DMS 273 (cell line): ENCODE measurements at regions not wholly inside any gene's neighbourhood (a gene's known extent, or its start where the extent isn't known, plus 50 kb on each side); places are given as distances from the start of the nearest gene placed in this dataset.
"Not testable (repeated sequence)": the region's sequence is repeated elsewhere in the genome, so short reads cannot be mapped to it uniquely, and the experiment has no call there.

Experiments
- DNase-seq: peaks from one replicate; lab custom pipeline; 2025; ENCODE audit not compliant: unreplicated experiment; lab: John Stamatoyannopoulos, UW

DNA sequence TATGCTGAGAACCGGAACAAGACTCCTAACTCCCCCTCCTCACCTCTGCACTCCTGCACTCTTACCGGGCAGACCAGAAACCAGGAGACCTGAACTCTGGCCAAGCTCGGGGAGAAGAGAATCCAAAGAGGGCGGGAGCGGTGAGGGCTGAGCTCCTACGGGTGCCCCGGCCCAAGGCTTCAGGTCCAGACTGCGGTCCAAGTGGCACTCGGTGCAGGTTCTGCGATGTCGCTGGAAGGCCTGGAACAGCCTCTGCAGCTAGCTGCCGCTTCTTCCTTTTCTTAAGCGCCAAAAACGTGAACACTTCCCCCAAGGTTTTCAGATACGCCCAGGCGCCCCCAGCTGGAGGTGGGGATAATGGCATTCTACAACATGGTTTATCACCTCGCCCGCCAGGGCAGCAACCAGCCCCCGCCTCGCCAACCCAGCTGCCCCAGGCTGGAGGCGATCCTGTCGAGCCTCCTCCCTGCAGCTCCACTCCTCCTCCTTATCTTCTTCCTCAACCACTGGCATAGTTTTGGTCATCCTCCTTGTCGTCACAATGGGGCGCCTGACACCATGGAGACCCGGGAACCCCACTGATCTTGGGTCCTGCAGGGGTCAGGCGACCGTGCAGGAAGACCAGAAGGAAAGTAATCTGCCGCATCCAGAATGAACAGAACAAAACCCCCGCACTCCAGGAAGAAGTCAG, 1735.9 kb downstream of the TP53TG3F start:
- DNase-seq, result peak; percentile 34

DNA sequence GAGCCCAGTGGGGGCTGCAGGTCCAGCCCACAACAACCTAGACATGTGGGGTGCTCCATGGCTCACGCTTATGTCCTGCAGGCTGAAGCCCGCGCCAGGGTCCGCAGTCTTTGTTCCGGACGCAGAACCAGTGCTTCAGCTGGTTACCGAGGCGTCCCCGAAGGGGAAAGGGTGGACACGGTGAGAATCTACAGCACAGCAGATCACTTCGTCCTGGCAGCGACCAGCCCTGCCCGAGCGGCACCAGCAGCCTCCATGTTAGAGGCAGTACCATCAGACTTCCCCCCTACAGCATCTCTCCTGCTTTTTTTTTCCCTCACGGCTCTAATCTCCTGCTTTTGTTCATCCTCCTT, 1736.4 kb downstream of the TP53TG3F start:
- DNase-seq, result no peak

DNA sequence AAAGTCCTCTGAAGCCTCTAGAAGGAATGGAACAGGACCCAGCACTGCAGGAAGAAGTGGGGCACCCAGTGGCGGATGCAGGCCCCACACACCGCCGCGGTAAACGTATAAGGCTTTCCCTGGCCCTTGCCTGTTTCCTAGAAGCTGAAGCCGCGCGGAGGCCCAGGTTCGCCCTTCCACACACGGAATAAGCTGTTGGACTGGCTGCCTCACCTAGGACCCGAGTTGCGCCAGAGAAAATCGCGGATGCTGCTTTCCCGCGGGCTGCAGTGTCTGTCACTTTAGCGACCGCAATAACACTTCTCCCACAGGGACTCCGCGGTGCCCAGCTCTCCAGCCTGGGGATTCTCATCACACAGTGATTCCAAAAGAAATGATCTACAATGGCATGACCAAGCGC, 1736.9 kb downstream of the TP53TG3F start:
- DNase-seq, result no peak

DNA sequence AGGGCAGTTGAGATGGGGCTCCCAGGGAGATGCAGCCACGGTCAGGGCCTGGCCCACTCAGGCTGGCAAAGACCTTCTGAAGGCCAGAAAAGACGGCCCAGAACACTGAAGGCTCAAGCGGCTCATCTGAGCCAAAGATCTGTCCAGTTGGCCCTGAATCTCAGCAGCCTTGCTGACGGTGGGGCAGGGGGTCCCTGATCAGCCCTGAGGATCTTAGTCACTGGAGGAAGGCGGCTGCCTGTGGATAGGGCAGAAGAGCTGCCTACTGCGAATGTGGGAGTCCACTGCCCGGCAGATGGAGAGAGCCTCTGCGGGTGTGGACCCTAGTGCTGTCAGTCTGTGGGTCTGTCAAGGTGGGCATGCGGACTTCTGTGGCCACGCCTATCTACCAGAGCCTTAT, 1738.2 kb downstream of the TP53TG3F start:
- no peak for DNase-seq

DNA sequence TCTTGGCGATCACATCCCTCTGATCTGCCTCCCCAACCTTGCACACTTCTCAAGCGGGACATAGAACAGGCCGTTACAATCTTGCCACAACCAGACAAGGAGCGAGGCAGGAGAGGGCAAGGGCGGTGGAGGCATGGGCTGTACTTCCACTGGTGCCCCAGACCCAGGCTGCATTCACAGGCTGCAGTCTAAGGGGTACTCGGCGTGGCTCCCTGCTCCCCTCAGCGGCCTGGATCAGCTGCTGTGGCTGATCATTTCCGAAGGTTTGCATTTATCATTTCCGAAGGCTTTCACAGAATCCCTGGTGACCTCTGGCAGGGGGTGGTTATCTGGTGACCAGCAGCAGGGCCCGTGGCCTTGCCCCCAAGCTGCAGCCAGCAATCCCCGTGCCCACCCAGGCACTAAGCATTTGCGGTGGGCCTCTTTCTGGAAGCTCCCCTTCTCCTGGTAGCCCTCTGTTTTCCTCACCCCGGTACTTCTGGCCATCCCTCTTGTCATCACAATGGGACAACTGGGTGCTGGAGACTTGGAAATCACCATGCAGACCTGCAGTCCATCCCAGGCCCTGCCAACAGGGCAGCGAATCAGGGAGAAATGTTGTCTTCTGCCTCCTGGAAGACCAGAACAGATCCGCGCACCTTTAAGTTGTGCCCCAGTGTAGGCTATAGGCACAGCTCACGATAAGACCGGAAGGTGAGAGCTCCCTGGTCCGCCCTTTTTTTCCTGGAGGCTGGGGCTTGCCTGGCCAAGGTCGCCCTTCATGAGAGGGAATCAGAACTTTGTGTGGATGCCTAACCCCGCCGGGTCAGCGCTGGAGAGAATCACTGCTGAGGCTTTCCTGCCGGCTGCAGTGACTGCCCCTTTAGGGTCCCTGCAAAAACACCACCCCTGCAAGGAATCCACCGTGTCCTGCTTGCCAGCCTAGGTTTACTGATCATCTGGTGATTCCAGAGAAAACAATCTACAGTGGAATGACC, 1739.1 kb downstream of the TP53TG3F start:
- DNase-seq, result no peak

DNA sequence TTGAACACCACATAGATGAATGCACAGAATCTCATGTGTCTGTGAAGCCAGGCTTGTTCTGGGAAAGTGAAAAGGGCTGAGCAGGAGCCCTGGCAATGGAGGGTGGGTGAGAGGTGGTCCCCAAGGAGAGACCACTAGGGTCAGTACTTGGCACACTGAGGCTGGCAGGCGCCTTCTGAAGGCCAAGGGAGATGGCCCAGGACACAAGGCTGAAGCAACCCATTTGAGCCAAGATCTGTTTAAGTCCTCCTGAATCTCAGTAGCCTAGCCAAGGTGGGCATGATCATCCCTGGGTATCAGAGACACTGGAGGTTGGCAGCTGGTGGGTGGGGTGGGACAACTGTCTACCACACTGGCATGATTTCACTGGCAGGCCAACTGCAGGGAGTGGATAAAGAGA, 1741.2 kb downstream of the TP53TG3F start:
- no peak for DNase-seq

DNA sequence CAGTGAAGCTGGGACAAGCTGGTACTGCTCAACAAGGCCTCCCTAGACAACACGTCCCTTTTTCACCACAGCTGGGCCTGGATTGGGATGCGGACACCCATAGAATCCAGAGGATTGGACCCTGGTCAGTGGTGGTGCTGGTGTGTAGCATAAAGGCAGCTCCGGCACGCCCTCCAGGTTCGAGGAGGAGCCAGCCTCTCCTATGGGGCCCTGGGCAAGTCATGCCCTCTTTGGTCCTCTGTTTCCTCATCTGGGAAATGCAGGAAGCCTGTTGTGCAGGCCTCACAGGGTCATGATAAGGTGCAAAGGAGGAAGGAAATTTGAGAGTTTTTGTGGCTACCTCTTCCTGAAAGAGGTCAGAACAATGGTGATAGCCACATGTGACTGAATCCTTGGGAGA, 1741.7 kb downstream of the TP53TG3F start:
- no peak for DNase-seq

DNA sequence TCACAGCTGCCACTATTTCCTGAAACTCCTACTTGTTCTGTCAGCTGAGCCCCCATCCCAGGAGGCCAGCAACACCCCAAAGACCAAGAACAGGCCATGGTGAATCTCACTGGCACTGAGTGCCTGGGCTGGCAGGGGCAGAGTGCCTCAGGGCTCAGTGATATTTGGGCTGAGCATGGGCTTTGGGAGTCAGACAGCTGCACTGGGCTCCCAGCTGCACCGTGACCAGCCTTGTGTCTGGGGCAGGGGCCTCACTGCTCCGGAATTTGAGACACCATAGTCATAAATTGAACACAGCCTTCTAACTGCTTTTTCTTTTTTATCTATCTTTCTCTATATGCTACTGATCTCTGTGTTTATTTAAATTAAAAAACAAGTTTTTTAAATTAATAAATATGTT, 1744.2 kb downstream of the TP53TG3F start:
- DNase-seq, result no peak

DNA sequence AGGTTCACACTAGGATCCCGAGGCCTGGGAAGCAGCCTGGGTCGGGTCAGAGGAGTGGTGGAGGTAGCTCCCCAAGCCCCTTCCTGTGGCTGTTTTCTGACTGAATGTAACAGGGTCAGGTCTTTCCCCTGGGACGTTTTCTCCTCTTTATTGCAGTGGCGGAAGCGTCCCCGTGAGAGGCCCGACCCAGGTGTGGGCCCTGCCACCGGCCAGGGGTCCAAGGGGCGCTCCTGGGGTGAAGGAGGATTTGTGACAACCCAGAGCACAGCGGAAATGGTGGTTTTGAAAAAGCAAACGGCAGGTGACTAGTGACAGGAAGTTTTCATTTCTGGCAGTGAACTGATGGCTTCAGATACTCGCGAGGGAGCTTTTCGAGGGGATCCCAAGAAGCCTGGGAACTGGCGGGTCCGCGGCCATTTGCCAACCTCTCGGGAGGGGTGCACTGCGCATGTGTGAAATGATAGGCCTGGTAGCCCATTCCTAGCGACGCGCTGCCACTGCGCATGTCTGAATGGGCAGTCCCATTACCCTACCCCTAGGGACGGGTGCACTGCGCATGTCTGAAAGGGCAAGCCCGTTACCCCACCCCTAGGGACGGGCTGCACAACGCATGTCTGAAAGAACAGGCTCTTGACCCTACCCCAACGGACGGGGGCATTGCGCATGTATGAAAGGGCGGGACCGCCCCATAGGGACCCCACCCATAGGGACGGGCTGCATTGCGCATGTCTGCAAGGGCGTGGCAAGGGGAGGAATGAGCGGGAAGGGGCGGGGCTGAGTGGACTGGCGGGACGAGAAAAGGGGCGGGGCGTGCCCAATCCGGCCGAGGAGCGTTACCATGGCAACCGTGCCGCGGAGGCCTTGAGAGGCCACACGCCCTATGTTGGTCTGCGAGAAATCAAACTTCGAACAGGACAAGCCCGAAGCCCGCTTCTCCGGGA, 1747.9 kb downstream of the TP53TG3F start:
- DNase-seq, result peak; percentile 23

DNA sequence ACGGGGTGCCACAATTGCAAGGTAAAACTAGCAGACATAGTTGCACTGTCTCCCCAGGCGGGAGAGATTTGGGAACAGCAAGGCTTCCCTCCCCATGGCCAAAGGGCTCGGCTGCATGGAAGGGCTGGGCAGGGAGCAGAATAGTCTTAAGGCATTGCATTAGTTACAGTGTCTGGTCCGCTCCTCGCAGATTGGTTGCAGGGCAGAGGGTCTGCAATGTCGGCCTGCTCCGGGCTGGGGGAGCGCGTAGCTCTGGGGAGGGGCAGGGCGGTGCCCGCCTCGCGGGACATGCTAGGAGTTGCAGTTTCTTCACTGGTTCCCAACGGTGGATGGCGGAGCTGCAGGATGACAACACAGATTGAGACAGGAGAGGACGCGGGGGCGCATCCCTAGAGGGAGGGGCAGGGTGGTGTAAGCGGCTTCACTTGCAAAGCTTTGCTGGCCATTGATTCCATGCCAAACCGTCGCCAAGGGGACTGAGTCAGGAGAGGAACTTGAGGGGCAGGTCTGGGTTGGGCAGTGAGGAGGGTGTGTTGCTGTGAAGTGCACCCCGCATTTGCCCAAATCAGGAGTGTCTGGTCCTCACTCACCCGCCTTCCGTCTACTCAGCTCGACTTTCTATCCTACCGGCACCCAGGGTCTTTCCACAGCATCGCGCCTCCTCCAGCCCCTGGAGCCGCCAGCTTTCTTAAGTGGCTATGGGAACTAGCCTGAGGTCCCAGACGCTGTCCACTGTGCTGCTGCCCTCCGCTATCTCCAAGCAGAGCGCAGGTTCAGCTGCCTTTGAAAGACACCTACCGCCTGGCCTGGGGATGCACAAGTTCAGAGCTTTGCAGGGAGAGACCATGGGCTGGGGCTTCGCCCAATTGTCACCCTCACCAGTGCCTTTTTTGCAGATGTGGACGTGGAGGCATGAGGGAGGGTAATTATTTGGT, 1748.9 kb downstream of the TP53TG3F start:
- no peak for DNase-seq

DNA sequence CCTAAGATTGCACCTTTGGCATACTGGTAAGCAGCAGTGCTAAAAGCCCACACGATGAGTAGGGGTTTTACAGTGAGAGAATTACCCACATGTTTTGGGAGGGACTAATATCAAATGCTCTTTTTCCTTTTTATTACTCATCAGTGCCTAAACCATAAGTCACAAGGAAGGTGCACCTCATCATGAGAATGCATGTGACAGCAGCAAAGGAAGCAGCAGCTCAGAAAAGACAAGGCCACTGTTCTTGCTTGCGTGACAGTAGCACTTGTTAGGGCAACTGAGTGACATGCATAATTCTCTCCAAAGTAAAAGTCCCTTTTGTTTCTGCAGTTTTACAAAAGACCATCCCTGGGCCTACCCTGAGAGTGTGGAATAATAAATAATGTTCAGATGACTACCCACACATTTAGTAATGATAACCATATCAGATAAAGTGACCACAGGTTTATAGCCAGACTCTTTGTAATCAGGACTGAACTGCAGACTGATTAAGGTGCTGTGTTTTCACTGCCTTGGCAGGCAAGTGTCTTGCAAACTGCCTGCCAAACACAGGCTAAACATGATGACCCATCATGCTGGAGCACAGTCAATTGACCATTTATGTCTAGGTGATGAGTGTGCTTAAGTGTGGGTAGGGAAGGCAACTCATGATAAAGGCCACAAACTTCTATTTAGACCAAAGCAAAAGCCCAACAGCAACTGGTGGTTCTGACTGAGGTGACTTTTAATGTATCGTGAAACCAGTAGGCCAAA, 1751.4 kb downstream of the TP53TG3F start:
- DNase-seq, result no peak

DNA sequence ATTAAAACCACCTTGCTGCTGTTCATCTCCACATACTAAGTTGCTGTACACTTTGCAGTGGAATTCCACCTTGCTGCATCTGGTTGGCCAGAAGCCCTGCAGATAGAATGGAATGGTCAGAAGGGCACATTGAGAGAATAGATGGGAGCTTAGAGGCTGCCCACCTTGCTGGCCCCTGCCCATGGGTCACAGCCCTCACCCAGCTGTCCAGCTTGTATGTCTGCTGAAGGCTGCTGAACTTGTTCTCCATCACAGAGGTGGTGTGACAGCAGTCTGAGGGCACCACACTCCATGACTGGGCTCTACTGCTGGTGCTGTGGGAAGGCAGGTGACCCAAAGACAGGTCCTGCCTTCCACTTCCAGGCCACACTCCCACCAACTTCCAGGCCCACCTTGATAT, 1755.4 kb downstream of the TP53TG3F start:
- DNase-seq, result no peak

DNA sequence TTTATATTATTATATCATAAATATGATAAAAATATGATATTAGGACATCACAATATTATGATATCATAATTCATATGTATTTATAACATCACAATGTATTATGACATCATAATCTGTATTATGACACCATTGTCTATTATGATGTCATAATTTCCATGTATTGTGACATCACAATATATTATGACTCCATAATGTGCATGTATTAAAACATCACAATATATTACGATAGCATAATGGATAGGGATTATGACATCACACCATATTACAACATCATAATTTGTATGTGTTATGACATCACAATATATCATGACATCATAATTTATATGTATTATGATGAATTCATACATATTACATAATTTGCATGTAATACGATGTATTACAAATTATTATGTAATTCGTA, 1755.9 kb downstream of the TP53TG3F start:
- no peak for DNase-seq

DNA sequence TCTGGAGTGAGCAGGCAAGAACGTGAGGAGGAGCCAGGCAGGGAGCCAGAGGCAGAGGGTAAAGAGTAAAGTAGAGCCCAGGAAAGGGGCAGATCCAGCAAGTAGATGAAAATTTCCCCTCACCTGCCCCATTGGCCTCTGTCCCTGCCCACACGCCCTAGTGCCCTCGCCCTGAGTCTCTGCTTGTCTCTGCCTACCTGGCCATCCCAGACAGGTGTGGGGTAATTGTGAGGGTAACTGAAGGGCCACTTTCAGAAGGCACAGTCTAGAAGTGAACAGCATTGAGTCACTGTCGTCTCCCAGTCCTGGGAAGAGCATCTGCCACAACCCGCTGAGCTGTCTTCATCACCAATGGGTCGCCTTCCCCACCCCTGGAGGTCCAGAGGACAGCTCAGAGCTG, 1756.8 kb downstream of the TP53TG3F start:
- DNase-seq, result not testable (repeated sequence)

DNA sequence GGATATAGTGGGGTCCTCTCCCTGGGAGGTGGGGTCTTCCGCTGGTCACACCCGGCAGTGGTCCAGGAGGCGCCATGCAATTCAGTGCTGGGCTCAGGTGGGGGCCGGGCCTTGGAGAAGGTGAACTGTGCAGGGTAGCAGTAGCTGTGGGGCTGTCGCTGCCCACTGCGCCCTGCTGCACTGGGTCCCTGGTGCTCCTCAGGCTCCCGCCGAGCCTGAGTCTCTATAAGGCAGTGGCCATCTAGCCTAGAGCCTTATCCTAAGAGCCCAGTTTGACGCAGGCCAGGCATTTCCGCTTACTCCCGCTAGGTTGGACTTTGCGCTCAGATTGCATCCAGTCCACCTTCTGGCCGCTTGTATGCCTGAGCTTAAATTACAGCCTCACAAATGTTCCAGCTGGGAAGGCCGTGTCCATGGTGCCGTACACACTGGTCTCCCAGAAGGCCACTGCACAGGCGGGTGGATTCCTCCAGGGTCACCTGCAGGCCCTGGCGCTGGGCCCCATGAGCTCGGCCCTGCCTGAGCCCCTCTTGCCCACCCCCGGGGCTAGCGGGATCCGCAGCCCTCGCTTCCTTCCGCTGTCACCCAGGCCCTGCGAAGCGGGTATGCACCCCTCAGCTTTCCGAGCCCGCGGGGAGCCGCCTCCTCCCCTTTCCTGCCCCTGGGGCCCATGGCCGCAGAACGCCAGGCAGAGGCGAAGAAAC, 1762.2 kb downstream of the TP53TG3F start:
- no peak for DNase-seq

DNA sequence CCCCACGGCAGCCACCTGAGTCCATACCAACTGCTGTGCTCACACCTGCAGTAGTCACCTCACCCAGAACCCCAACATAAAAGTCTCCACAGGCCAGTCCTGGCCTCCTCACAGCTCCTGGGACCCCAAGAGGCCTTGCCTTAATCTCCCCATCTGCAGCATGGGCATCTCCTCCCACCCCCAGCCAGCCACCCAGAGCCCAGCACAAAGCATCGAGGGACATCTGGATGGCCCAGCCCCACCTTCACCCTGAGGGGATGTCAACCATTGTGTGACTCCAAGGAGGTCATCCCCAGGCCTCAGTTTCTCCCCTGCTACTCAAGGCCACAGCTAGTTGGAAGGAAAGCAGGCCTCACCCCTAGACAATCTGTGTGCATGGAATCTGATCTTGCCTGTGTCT, 1775.3 kb downstream of the TP53TG3F start:
- DNase-seq, result no peak

DNA sequence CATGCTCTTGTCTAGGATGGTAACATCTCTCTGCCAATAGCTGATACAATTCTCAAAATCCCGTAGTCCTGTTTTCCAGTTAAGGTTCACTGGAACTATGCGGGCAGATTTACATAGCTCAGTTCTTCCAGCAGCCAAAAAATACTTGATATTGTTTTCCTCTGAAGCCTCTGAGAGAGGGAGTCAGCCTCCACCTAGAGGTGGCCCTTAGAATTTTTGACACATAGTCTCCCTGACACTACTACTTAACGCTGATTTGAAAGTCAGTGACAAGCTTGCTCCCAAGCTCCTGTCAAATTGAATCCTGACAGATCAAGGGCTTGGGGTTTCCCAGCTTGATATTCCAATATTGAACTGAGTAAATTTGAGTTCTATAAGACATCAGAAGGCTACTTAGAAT, 1780.1 kb downstream of the TP53TG3F start:
- no peak for DNase-seq

DNA sequence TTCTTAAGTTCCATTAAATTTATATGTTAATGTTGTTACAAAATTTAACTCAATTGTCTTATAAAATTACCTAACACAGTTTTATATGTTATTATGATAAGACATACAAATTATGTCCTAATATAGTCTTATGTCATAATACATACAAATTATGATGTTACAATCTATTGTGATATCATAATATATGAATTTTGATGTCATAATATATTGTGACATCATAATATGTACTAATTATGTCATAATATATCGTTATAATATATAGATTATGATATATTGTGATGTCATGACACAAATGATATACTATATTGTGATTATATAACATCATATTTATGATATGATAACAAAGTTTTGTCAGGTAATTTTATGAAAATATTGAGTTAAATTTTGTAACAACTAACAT, 1789.6 kb downstream of the TP53TG3F start:
- no peak for DNase-seq
